IMR-90 (cell line): ENCODE measurements at regions not wholly inside any gene's neighbourhood (a gene's known extent, or its start where the extent isn't known, plus 50 kb on each side); places are given as distances from the start of the nearest gene placed in this dataset.
"Not testable (repeated sequence)": the region's sequence is repeated elsewhere in the genome, so short reads cannot be mapped to it uniquely, and the experiment has no call there.

Experiments
- ATAC-seq: fragments of 200-7000 bp; cut with Tn5 transposase; 2 replicates; pipeline ENCODE4 v1.9.1; 2020; ENCODE audit warnings: low read depth, mild to moderate bottlenecking, moderate library complexity
- BruUV-seq: library from RNA; stranded (reverse); fragments of 400-500 nt; replicated peaks from 2 replicates; lab custom pipeline; 2021; lab: Mats Ljungman, UMichigan
- CTCF ChIA-PET: fragments of 300-600 bp; formaldehyde crosslinking; extraction: SDS; loops from one replicate; lab custom pipeline; 2021; ENCODE audit warnings: antibody characterized with exemption; lab: Yijun Ruan, JAX
- POLR2A ChIA-PET: fragments of 300-600 bp; sonication (Branson Sonifier 250); formaldehyde crosslinking; loops from one replicate; lab custom pipeline; 2022; ENCODE audit warnings: antibody characterized with exemption; ENCODE audit not compliant: unreplicated experiment; lab: Charles Lee
- DNase-seq: peaks from one replicate; pipeline ENCODE4 v3.0.0; 2013
- H2AFZ ChIP-seq: replicated peaks from 2 replicates; pipeline ENCODE3; 2013; ENCODE audit warnings: low read length, mild to moderate bottlenecking; ENCODE audit not compliant: poor library complexity
- H2AK5ac ChIP-seq: 2 replicates; pipeline ENCODE4 v1.6.1; 2013; ENCODE audit warnings: low read depth, low read length, inconsistent platforms
- H2AK9ac ChIP-seq: replicated peaks from 2 replicates; pipeline ENCODE3; 2013; ENCODE audit warnings: mild to moderate bottlenecking, low read depth, low read length, moderate library complexity; ENCODE audit not compliant: poor library complexity
- H2BK120ac ChIP-seq: 2 replicates; pipeline ENCODE4 v1.6.1; 2013; ENCODE audit warnings: low read depth, low read length, inconsistent platforms
- H2BK15ac ChIP-seq: 3 replicates; pipeline ENCODE4 v1.6.1; 2013; ENCODE audit warnings: low read depth, low read length, inconsistent platforms
- H2BK20ac ChIP-seq: 2 replicates; pipeline ENCODE4 v1.6.1; 2013; ENCODE audit warnings: low read depth, mild to moderate bottlenecking, inconsistent platforms, low read length, moderate library complexity
- H2BK5ac ChIP-seq: 2 replicates; pipeline ENCODE4 v1.6.1; 2013; ENCODE audit warnings: mild to moderate bottlenecking, low read depth, low read length, inconsistent platforms; ENCODE audit not compliant: poor library complexity, severe bottlenecking
- H3K14ac ChIP-seq: replicated peaks from 2 replicates; pipeline ENCODE4 v1.6.1; 2013; ENCODE audit warnings: low read depth, low read length, inconsistent platforms
- H3K18ac ChIP-seq: 2 replicates; pipeline ENCODE4 v1.6.1; 2013; ENCODE audit warnings: low read depth, low read length, control low read depth
- H3K23ac ChIP-seq: 2 replicates; pipeline ENCODE4 v1.6.1; 2013; ENCODE audit warnings: low read depth, low read length, inconsistent platforms
- H3K27ac ChIP-seq: 2 replicates; pipeline ENCODE4 v1.5.1; 2013; ENCODE audit warnings: mild to moderate bottlenecking, control low read depth, low read length; ENCODE audit not compliant: insufficient read depth
- H3K27me3 ChIP-seq: 2 replicates; pipeline ENCODE4 v1.6.1; 2013; ENCODE audit warnings: low read length; ENCODE audit not compliant: control insufficient read depth, insufficient read depth
- H3K36me3 ChIP-seq: 2 replicates; pipeline ENCODE4 v1.6.1; 2013; ENCODE audit warnings: low read length, mixed read lengths; ENCODE audit not compliant: control insufficient read depth, insufficient read depth
- H3K4ac ChIP-seq: 2 replicates; pipeline ENCODE4 v1.6.1; 2013; ENCODE audit warnings: low read depth, low read length, inconsistent platforms
- H3K4me1 ChIP-seq: 2 replicates; pipeline ENCODE4 v1.6.1; 2013; ENCODE audit warnings: low read length, mixed read lengths; ENCODE audit not compliant: control insufficient read depth, insufficient read depth
- H3K4me2 ChIP-seq: 2 replicates; pipeline ENCODE4 v1.6.1; 2013; ENCODE audit warnings: low read depth, mild to moderate bottlenecking, control low read depth, low read length, moderate library complexity
- H3K4me3 ChIP-seq: 2 replicates; pipeline ENCODE4 v1.5.1; 2013; ENCODE audit warnings: low read depth, mild to moderate bottlenecking, control low read depth, low read length, moderate library complexity; ENCODE audit not compliant: insufficient read depth
- H3K56ac ChIP-seq: 2 replicates; pipeline ENCODE4 v1.6.1; 2013; ENCODE audit warnings: low read length, inconsistent platforms; ENCODE audit not compliant: insufficient read depth; ENCODE audit errors: extremely low read depth
- H3K79me1 ChIP-seq, 2 experiments: 2 replicates each; pipeline ENCODE4 v1.6.1; 2013; ENCODE audit warnings: low read length in 2 of 2, inconsistent platforms in 1 of 2, low read depth in 1 of 2
- H3K9ac ChIP-seq: 2 replicates; pipeline ENCODE4 v1.6.1; 2013; ENCODE audit warnings: low read depth, low read length, control low read depth
- H3K9me1 ChIP-seq: 2 replicates; pipeline ENCODE4 v1.6.1; 2013; ENCODE audit warnings: low read length, inconsistent platforms; ENCODE audit not compliant: insufficient read depth
- H3K9me3 ChIP-seq: 2 replicates; pipeline ENCODE4 v1.6.1; 2013; ENCODE audit warnings: low read length; ENCODE audit not compliant: control insufficient read depth, insufficient read depth
- H4K20me1 ChIP-seq: 2 replicates; pipeline ENCODE4 v1.6.1; 2013; ENCODE audit warnings: low read length, inconsistent platforms; ENCODE audit not compliant: insufficient read depth
- H4K5ac ChIP-seq: 2 replicates; pipeline ENCODE4 v1.6.1; 2013; ENCODE audit warnings: mild to moderate bottlenecking, low read depth, low read length, control low read depth
- H4K8ac ChIP-seq, 2 experiments: 2 replicates each; pipeline ENCODE4 v1.6.1; 2013; ENCODE audit warnings: low read depth in 2 of 2, low read length in 2 of 2, control low read depth in 1 of 2, inconsistent platforms in 1 of 2
- H4K91ac ChIP-seq: 2 replicates; pipeline ENCODE4 v1.6.1; 2013; ENCODE audit warnings: low read depth, low read length, inconsistent platforms; ENCODE audit not compliant: insufficient read depth
- WGBS, 2 experiments: methylation state at CpG; one replicate each; pipeline versions ENCODE4 v1.1.5 to v1.1.7; 2013; ENCODE audit warnings: missing lambda C conversion rate in 2 of 2; ENCODE audit not compliant: insufficient read length in 1 of 2; ENCODE audit errors: extremely low coverage in 2 of 2; 5-methylcytosine and 5-hydroxymethylcytosine counted together
- dilution Hi-C: fragments of 300-500 bp; cut with HindIII; formaldehyde crosslinking; loops from one replicate; pipeline ENCODE4 v1.14.3; 2018; ENCODE audit warnings: low sequenced_read_pairs; ENCODE audit not compliant: unreplicated experiment
- in situ Hi-C: fragments of 300-500 bp; cut with MboI; formaldehyde crosslinking; loops from 3 replicates; pipeline ENCODE4 v1.14.3; 2019; ENCODE audit warnings: low sequenced_read_pairs, inconsistent platforms, mixed read lengths
- intact Hi-C: fragments of 100-400 bp; cut with micrococcal nuclease; formaldehyde crosslinking; loops from 2 replicates; pipeline ENCODE4 v1.10.0; 2022

GRCh38 chr2:242116676-242117075 is 247.1 kb downstream of the RTP5 start:
- H3K23ac ChIP-seq, H3K36me3 ChIP-seq, H3K4me2 ChIP-seq, in situ Hi-C loops, H3K14ac ChIP-seq, H2BK5ac ChIP-seq, H4K8ac ChIP-seq, ATAC-seq, H3K27ac ChIP-seq, H3K27me3 ChIP-seq, H3K4me1 ChIP-seq, intact Hi-C loops, POLR2A ChIA-PET, H2BK20ac ChIP-seq, H4K5ac ChIP-seq, BruUV-seq, DNase-seq, H3K79me1 ChIP-seq, H3K9me1 ChIP-seq, H2AK9ac ChIP-seq, H3K9ac ChIP-seq, H4K20me1 ChIP-seq, H2BK15ac ChIP-seq, CTCF ChIA-PET, H3K18ac ChIP-seq, H3K56ac ChIP-seq, H3K4ac ChIP-seq, H2AFZ ChIP-seq, dilution Hi-C loops, H3K9me3 ChIP-seq, H2BK120ac ChIP-seq, H3K4me3 ChIP-seq, H4K91ac ChIP-seq, H2AK5ac ChIP-seq: not testable (repeated sequence)
- no CpG with 5 or more reads among the region's 2 CpGs for WGBS, 2 experiments

GRCh38 chr2:242117305-242117704 is 247.8 kb downstream of the RTP5 start:
- not testable (repeated sequence) for H3K56ac ChIP-seq, ATAC-seq, H3K18ac ChIP-seq

More at GRCh38 chr2:242117305-242117704, 247.8 kb downstream of the RTP5 start:
- H3K14ac ChIP-seq, H3K4me1 ChIP-seq, intact Hi-C loops, H2AK9ac ChIP-seq, H3K9me3 ChIP-seq, H3K9me1 ChIP-seq, H3K9ac ChIP-seq, H4K91ac ChIP-seq, BruUV-seq, H3K79me1 ChIP-seq, POLR2A ChIA-PET, H4K8ac ChIP-seq, H3K36me3 ChIP-seq, in situ Hi-C loops, H2AFZ ChIP-seq, H2BK5ac ChIP-seq, H2BK120ac ChIP-seq, H2AK5ac ChIP-seq, H3K27ac ChIP-seq, H4K5ac ChIP-seq, H4K20me1 ChIP-seq, H3K23ac ChIP-seq, H3K4ac ChIP-seq, H2BK15ac ChIP-seq, H2BK20ac ChIP-seq, CTCF ChIA-PET, H3K4me3 ChIP-seq, H3K4me2 ChIP-seq, H3K27me3 ChIP-seq, dilution Hi-C loops, DNase-seq: not testable (repeated sequence)
- WGBS, 2 experiments, result no CpG with 5 or more reads among the region's 3 CpGs
